ENCODE measurements at regions not wholly inside any gene's neighbourhood (a gene's known extent, or its start where the extent isn't known, plus 50 kb on each side); places are given as distances from the start of the nearest gene placed in this dataset.
A peak's percentile ranks its signal among the peaks of the same experiment; 100 is the strongest.

- BruUV-seq (replicated peaks) = no TSS peak
- Histone ChIP-seq H3K27ac (ENCODE audit: insufficient read depth, low read depth, low read length) (no peak overlapping the region), H3K9ac (replicated peaks; ENCODE audit: extremely low read depth, insufficient read depth, low read length) (no peak overlapping the region), H3K27me3 (ENCODE audit: control insufficient read depth in 2 of 2, insufficient read depth in 2 of 2, low read length in 2 of 2) (no peaks in the 10 kb centered on the region), H3K4me1 (ENCODE audit: control insufficient read depth, extremely low read depth, insufficient read depth, low read length) (no peaks in the 10 kb centered on the region), H3K4me2 (ENCODE audit: insufficient read depth, low read length) (no peak overlapping the region), H2AFZ (ENCODE audit: low read depth, low read length) (no peak overlapping the region), H3K36me3 (ENCODE audit: control insufficient read depth in 2 of 2, extremely low read depth in 1 of 2, insufficient read depth in 2 of 2, low read length in 2 of 2) (no peaks in the 10 kb centered on the region), H3K9me3 (replicated peaks; ENCODE audit: control insufficient read depth, insufficient read depth, low read length) (no peaks in the 10 kb centered on the region), H3K4me3 (replicated peaks in 1 of 3; ENCODE audit: insufficient read depth in 1 of 3, low read depth in 1 of 3, low read length in 3 of 3) (no peak overlapping the region), H3K79me2 (ENCODE audit: control insufficient read depth, insufficient read depth, low read length) (no peaks in the 10 kb centered on the region), H4K20me1 (replicated peaks; ENCODE audit: control insufficient read depth, extremely low read depth, insufficient read depth, low read length) (no peaks in the 10 kb centered on the region), H3K9me1 (replicated peaks; ENCODE audit: control insufficient read depth, extremely low read depth, insufficient read depth, low read length) (no peaks in the 10 kb centered on the region)
- ChIA-PET POLR2A (no interaction called here), CTCF (no interaction called here)
- TF ChIP-seq, protein P1, sequence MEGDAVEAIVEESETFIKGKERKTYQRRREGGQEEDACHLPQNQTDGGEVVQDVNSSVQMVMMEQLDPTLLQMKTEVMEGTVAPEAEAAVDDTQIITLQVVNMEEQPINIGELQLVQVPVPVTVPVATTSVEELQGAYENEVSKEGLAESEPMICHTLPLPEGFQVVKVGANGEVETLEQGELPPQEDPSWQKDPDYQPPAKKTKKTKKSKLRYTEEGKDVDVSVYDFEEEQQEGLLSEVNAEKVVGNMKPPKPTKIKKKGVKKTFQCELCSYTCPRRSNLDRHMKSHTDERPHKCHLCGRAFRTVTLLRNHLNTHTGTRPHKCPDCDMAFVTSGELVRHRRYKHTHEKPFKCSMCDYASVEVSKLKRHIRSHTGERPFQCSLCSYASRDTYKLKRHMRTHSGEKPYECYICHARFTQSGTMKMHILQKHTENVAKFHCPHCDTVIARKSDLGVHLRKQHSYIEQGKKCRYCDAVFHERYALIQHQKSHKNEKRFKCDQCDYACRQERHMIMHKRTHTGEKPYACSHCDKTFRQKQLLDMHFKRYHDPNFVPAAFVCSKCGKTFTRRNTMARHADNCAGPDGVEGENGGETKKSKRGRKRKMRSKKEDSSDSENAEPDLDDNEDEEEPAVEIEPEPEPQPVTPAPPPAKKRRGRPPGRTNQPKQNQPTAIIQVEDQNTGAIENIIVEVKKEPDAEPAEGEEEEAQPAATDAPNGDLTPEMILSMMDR (IDR thresholded peaks at IDR 0.05; ENCODE audit: extremely low read depth in 1 of 2, insufficient read depth in 1 of 2, low read depth in 1 of 2, low read length in 2 of 2) = no peak
- TF ChIP-seq MYC (IDR thresholded peaks at IDR 0.05; ENCODE audit: low read depth, low read length) (no peak), FOS (IDR thresholded peaks at IDR 0.05; ENCODE audit: borderline replicate concordance, insufficient read depth, low read length) (no peak), POLR2AphosphoS5 (IDR thresholded peaks at IDR 0.05; ENCODE audit: insufficient read depth, low read depth, low read length) (no peak), POLR2A (IDR thresholded peaks at IDR 0.05; ENCODE audit: low read depth, low read length) (no peak), GATA2 (IDR thresholded peaks at IDR 0.05; ENCODE audit: insufficient read depth, insufficient read length, low read depth, low read length) (no peak), EZH2 (IDR thresholded peaks at IDR 0.05; ENCODE audit: borderline replicate concordance, low read depth, low read length, severe bottlenecking) (no peak), JUN (IDR thresholded peaks at IDR 0.05; ENCODE audit: borderline replicate concordance, insufficient read depth, insufficient read length, low read depth) (no peak)
- TF ChIP-seq, protein P2, sequence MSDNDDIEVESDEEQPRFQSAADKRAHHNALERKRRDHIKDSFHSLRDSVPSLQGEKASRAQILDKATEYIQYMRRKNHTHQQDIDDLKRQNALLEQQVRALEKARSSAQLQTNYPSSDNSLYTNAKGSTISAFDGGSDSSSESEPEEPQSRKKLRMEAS (IDR thresholded peaks at IDR 0.05; ENCODE audit: insufficient read depth, insufficient read length) = no peak
- no peak for DNase-seq (ENCODE audit: low read depth, low spot score)
- peak; percentile 4 for FAIRE-seq
- intact Hi-C loops (cut with micrococcal nuclease) = no loop called here
- dilution Hi-C loops (cut with MboI; ENCODE audit: extremely low pct_ligation_motif_present, low sequenced_read_pairs) = no loop called here
Measured at GRCh38 chr6:71766146-71766760, 120.1 kb upstream of the RIMS1 start.
